ENCODE measurements at regions not wholly inside any gene's neighbourhood (a gene's known extent, or its start where the extent isn't known, plus 50 kb on each side); places are given as distances from the start of the nearest gene placed in this dataset.

- TF ChIP-seq EZH2 (IDR thresholded peaks at IDR 0.05) (no peak), CTCF (IDR thresholded peaks at IDR 0.05) (no peak), EZH2phosphoT487 (IDR thresholded peaks at IDR 0.05) (no peak)
These were observed 764.5 kb downstream of the TRIB2 start for GRCh38 chr2:13481201-13481600.
